ENCODE measurements at regions not wholly inside any gene's neighbourhood (a gene's known extent, or its start where the extent isn't known, plus 50 kb on each side); places are given as distances from the start of the nearest gene placed in this dataset.

DNA sequence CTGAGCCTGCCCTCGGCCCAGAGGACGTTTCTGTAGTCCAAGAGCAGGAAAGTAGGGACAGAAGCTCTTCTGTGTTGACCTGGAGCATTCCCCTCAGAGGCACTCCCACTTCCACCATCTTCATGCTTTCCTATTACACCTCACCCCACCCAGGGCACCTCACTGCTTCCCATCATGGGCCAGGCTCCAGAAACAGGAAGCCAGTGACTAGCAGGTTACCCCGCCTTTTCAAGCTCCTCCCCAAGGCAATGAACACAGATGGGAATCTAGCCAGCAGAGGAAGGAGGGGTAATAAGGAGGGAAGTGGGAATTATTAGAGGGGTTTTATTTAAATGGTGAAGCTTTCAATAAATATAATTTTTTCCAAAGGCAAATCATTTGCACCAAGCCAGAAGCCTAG lies 308.8 kb upstream of the MGAT5 start:
- TF ChIP-seq, protein P1, sequence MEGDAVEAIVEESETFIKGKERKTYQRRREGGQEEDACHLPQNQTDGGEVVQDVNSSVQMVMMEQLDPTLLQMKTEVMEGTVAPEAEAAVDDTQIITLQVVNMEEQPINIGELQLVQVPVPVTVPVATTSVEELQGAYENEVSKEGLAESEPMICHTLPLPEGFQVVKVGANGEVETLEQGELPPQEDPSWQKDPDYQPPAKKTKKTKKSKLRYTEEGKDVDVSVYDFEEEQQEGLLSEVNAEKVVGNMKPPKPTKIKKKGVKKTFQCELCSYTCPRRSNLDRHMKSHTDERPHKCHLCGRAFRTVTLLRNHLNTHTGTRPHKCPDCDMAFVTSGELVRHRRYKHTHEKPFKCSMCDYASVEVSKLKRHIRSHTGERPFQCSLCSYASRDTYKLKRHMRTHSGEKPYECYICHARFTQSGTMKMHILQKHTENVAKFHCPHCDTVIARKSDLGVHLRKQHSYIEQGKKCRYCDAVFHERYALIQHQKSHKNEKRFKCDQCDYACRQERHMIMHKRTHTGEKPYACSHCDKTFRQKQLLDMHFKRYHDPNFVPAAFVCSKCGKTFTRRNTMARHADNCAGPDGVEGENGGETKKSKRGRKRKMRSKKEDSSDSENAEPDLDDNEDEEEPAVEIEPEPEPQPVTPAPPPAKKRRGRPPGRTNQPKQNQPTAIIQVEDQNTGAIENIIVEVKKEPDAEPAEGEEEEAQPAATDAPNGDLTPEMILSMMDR (IDR thresholded peaks at IDR 0.05) = no peak
- TF ChIP-seq POLR2A (IDR thresholded peaks at IDR 0.05) = no peak
